Endothelial cell of umbilical vein (primary cell): ENCODE measurements at regions not wholly inside any gene's neighbourhood (a gene's known extent, or its start where the extent isn't known, plus 50 kb on each side); places are given as distances from the start of the nearest gene placed in this dataset.

Experiments used
- BruUV-seq: library from RNA; stranded (reverse); fragments of 400-500 nt; replicated peaks from 2 replicates; lab custom pipeline; 2021; lab: Mats Ljungman, UMichigan
- CTCF ChIA-PET: fragments of 300-600, 350-600 bp; sonication (Branson Sonifier 250); formaldehyde crosslinking; loops from one replicate; lab custom pipeline; 2021; ENCODE audit warnings: antibody characterized with exemption, inconsistent platforms; lab: Charles Lee
- POLR2A ChIA-PET: fragments of 300-600, 350-600 bp; sonication (Branson Sonifier 250); formaldehyde crosslinking; loops from one replicate; lab custom pipeline; 2021; ENCODE audit warnings: antibody characterized with exemption, inconsistent platforms; lab: Charles Lee
- DNase-seq: peaks from one replicate; pipeline ENCODE4 v3.0.0-alpha.2; 2011; ENCODE audit warnings: low read depth, low spot score
- FAIRE-seq: peaks from 2 replicates; lab custom pipeline; 2011; peaks lifted over from hg19 to GRCh38; lab: Jason Lieb, UNC
- H2AFZ ChIP-seq: 2 replicates; pipeline ENCODE4 v1.6.0; 2012; ENCODE audit warnings: low read depth, low read length, control low read depth, inconsistent platforms
- H3K27ac ChIP-seq: 2 replicates; pipeline ENCODE4 v1.5.1; 2011; ENCODE audit warnings: low read depth, mild to moderate bottlenecking, control low read depth, low read length, moderate library complexity; ENCODE audit not compliant: insufficient read depth
- H3K27me3 ChIP-seq, 2 experiments: 2 replicates each; pipeline versions ENCODE4 v1.6.0 to v1.6.1; 2011; ENCODE audit warnings: low read length in 2 of 2, mixed read lengths in 1 of 2; ENCODE audit not compliant: control insufficient read depth in 2 of 2, insufficient read depth in 2 of 2
- H3K36me3 ChIP-seq, 2 experiments: 2 replicates in 1 of 2; 3 replicates in 1 of 2; pipeline ENCODE4 v1.5.1; 2011; ENCODE audit warnings: low read length in 2 of 2, mild to moderate bottlenecking in 1 of 2, moderate library complexity in 1 of 2; ENCODE audit not compliant: control insufficient read depth in 2 of 2, insufficient read depth in 2 of 2; ENCODE audit errors: extremely low read depth in 1 of 2
- H3K4me1 ChIP-seq: 3 replicates; pipeline ENCODE4 v1.5.1; 2011; ENCODE audit warnings: mild to moderate bottlenecking, low read length; ENCODE audit not compliant: control insufficient read depth, insufficient read depth; ENCODE audit errors: extremely low read depth
- H3K4me2 ChIP-seq: 2 replicates; pipeline ENCODE4 v1.6.1; 2011; ENCODE audit warnings: low read length, control low read depth, mixed read lengths; ENCODE audit not compliant: insufficient read depth
- H3K4me3 ChIP-seq, 3 experiments: fragments of 200-600 bp in 1 of 3; sonication (generic), shearing (Covaris generic) in 1 of 3; replicated peaks in 1 of 3; 2 replicates each; pipeline ENCODE4 v1.5.1; 2011 to 2016; ENCODE audit warnings: control low read depth in 3 of 3, low read length in 3 of 3, mild to moderate bottlenecking in 2 of 3, inconsistent platforms in 1 of 3, low read depth in 1 of 3, moderate library complexity in 1 of 3; ENCODE audit not compliant: insufficient read depth in 1 of 3
- H3K79me2 ChIP-seq: 2 replicates; pipeline ENCODE4 v1.6.0; 2012; ENCODE audit warnings: low read length, inconsistent platforms; ENCODE audit not compliant: control insufficient read depth, insufficient read depth
- H3K9ac ChIP-seq: replicated peaks from 2 replicates; pipeline ENCODE3; 2011; ENCODE audit warnings: low read length, control low read depth; ENCODE audit not compliant: insufficient read depth; ENCODE audit errors: extremely low read depth
- H3K9me1 ChIP-seq: replicated peaks from 3 replicates; pipeline ENCODE4 v1.6.0; 2011; ENCODE audit warnings: mild to moderate bottlenecking, low read length; ENCODE audit not compliant: control insufficient read depth, insufficient read depth; ENCODE audit errors: extremely low read depth
- H3K9me3 ChIP-seq: replicated peaks from 2 replicates; pipeline ENCODE4 v1.5.1; 2012; ENCODE audit warnings: low read length, inconsistent platforms; ENCODE audit not compliant: control insufficient read depth, insufficient read depth
- H4K20me1 ChIP-seq: replicated peaks from 2 replicates; pipeline ENCODE3; 2011; ENCODE audit warnings: mild to moderate bottlenecking, low read length; ENCODE audit not compliant: control insufficient read depth, insufficient read depth; ENCODE audit errors: extremely low read depth
- FOS ChIP-seq: IDR thresholded peaks from 2 replicates; pipeline ENCODE4 v1.6.1; 2011; ENCODE audit warnings: mild to moderate bottlenecking, low read length, moderate library complexity, borderline replicate concordance; ENCODE audit not compliant: insufficient read depth
- GATA2 ChIP-seq: IDR thresholded peaks from 2 replicates; pipeline ENCODE4 v1.7.0; 2011; ENCODE audit warnings: low read depth, mild to moderate bottlenecking, moderate library complexity, mixed read lengths, low read length; ENCODE audit not compliant: insufficient read length, insufficient read depth
- JUN ChIP-seq: IDR thresholded peaks from 2 replicates; pipeline ENCODE4 v1.6.1; 2011; ENCODE audit warnings: borderline replicate concordance, low read depth; ENCODE audit not compliant: insufficient read length, insufficient read depth
- POLR2A ChIP-seq: IDR thresholded peaks from 2 replicates; pipeline ENCODE4 v1.6.1; 2012; ENCODE audit warnings: low read depth, mild to moderate bottlenecking, control low read depth, low read length
- POLR2AphosphoS5 ChIP-seq: IDR thresholded peaks from 2 replicates; pipeline ENCODE4 v1.6.1; 2012; ENCODE audit warnings: low read depth, mild to moderate bottlenecking, control low read depth, low read length, moderate library complexity; ENCODE audit not compliant: insufficient read depth
- dilution Hi-C: fragments of 300-500 bp; cut with MboI; formaldehyde crosslinking; loops from one replicate; pipeline ENCODE4 v1.15.0; 2019; ENCODE audit warnings: low sequenced_read_pairs; ENCODE audit not compliant: extremely low pct_ligation_motif_present
- intact Hi-C: fragments of 100-400 bp; cut with micrococcal nuclease; formaldehyde crosslinking; loops from one replicate; pipeline ENCODE4 v1.10.0; 2022
- TF ChIP-seq, protein P1 (sequence below): IDR thresholded peaks from 2 replicates; pipeline ENCODE4 v1.6.1; 2011; ENCODE audit not compliant: insufficient read depth, insufficient read length
- TF ChIP-seq, protein P2 (sequence below), 2 donors: IDR thresholded peaks; 1 replicate in 1 of 2; 2 replicates in 1 of 2; pipeline ENCODE4 v1.5.1; 2011; ENCODE audit warnings: low read length in 2 of 2, mild to moderate bottlenecking in 2 of 2, moderate library complexity in 2 of 2, control low read depth in 1 of 2, inconsistent platforms in 1 of 2, low read depth in 1 of 2; ENCODE audit not compliant: insufficient read depth in 1 of 2; ENCODE audit errors: extremely low read depth in 1 of 2

DNA sequence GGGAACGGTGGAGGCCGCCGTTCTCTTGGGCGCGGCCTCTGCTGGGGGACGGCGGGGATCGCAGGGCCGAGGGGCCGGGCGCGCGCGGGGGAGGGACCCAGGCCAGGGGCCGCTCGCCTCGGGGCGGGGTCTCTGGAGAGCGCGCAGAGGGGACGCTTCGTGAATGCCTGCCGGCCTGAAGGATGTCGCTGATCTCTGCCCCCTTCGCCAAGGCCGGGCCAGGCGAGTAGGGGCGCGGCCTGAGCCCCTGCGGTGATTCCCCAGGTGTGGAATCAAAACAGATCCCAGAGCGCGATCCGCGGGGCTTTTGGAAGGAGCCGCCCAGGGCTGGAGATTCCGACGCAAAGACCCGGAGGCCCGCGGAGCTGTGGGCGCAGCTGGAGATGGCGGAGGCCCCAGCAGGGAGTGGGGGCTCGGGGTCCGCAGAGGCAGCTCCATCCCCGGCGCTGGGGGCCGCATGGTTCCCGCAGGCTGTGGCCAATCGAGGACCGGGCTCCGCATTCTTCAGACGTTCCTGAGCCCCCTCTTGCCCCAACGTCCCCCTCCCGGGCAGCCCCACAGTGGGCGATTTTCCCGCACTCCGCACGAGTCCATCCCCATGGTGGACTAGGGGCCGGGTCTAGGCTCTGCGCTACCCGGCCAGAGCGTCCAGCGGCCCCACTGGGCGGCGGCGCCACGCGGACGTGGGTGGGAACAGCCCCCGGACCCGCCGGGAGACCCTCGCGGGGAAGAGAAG is 166.0 kb downstream of the ACTR3B start:
- intact Hi-C loops = no loop called here
- CTCF ChIA-PET = no interaction called here
- Histone ChIP-seq H2AFZ (no peak overlapping the region), H3K79me2 (no peaks in the 10 kb centered on the region), H3K9ac (no peak overlapping the region), H3K27me3 (peaks cover 2 to 6% of the 10 kb centered on the region in 2 experiments), H4K20me1 (no peaks in the 10 kb centered on the region), H3K4me2 (no peak overlapping the region), H3K4me3 (no peak overlapping the region), H3K36me3 (no peaks in the 10 kb centered on the region), H3K9me1 (no peaks in the 10 kb centered on the region), H3K9me3 (no peaks in the 10 kb centered on the region), H3K4me1 (no peaks in the 10 kb centered on the region), H3K27ac (no peak overlapping the region)
- FAIRE-seq = no peak
- no peak for DNase-seq
- TF ChIP-seq FOS (no peak), GATA2 (no peak), POLR2A (no peak), JUN (no peak), POLR2AphosphoS5 (no peak)
- TF ChIP-seq, protein P1, sequence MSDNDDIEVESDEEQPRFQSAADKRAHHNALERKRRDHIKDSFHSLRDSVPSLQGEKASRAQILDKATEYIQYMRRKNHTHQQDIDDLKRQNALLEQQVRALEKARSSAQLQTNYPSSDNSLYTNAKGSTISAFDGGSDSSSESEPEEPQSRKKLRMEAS = no peak
- TF ChIP-seq, protein P2, sequence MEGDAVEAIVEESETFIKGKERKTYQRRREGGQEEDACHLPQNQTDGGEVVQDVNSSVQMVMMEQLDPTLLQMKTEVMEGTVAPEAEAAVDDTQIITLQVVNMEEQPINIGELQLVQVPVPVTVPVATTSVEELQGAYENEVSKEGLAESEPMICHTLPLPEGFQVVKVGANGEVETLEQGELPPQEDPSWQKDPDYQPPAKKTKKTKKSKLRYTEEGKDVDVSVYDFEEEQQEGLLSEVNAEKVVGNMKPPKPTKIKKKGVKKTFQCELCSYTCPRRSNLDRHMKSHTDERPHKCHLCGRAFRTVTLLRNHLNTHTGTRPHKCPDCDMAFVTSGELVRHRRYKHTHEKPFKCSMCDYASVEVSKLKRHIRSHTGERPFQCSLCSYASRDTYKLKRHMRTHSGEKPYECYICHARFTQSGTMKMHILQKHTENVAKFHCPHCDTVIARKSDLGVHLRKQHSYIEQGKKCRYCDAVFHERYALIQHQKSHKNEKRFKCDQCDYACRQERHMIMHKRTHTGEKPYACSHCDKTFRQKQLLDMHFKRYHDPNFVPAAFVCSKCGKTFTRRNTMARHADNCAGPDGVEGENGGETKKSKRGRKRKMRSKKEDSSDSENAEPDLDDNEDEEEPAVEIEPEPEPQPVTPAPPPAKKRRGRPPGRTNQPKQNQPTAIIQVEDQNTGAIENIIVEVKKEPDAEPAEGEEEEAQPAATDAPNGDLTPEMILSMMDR (IDR thresholded peaks at IDR 0.05; ENCODE audit: extremely low read depth in 1 of 2, insufficient read depth in 1 of 2, low read depth in 1 of 2, low read length in 2 of 2) = no peak
- POLR2A ChIA-PET = no interaction called here
- dilution Hi-C loops = no loop called here
- no TSS peak for BruUV-seq
